HEK293T (cell line): ENCODE measurements at regions not wholly inside any gene's neighbourhood (a gene's known extent, or its start where the extent isn't known, plus 50 kb on each side); places are given as distances from the start of the nearest gene placed in this dataset.

ENCODE experiments used
- BHLHE40 ChIP-seq: fragments of 450-650 bp; IDR thresholded peaks from 2 replicates; pipeline ENCODE4 v1.6.1; 2016; ENCODE audit warnings: mild to moderate bottlenecking, moderate library complexity, borderline replicate concordance
- ELF4 ChIP-seq: fragments of 450-650 bp; IDR thresholded peaks from 2 replicates; pipeline ENCODE4 v1.6.1; 2017; ENCODE audit warnings: antibody characterized with exemption
- NFRKB ChIP-seq: fragments of 450-650 bp; IDR thresholded peaks from 2 replicates; pipeline ENCODE4 v1.6.1; 2016; ENCODE audit warnings: mild to moderate bottlenecking, moderate library complexity
- SP1 ChIP-seq: fragments of 450-650 bp; IDR thresholded peaks from 2 replicates; pipeline ENCODE4 v1.6.1; 2017
- SUZ12 ChIP-seq: fragments of 450-650 bp; IDR thresholded peaks from 2 replicates; pipeline ENCODE4 v1.6.1; 2016; ENCODE audit warnings: mild to moderate bottlenecking

GRCh38 chrX:3550871-3551270 lies 162.6 kb downstream of the PRKX start:
- TF ChIP-seq ELF4 (no peak), NFRKB (no peak), BHLHE40 (no peak), SP1 (no peak), SUZ12 (no peak)
